ENCODE measurements at regions not wholly inside any gene's neighbourhood (a gene's known extent, or its start where the extent isn't known, plus 50 kb on each side); places are given as distances from the start of the nearest gene placed in this dataset.

- 63 to 71% methylated on average over 1 of the region's 4 CpGs for WGBS, 2 experiments (ENCODE audit: insufficient coverage in 2 of 2)
- H3K9me3 ChIP-seq (ENCODE audit: control insufficient read depth, low read length), result no peaks in the 10 kb centered on the region
- no peak overlapping the region for H3K27ac ChIP-seq (ENCODE audit: low read depth, low read length, severe bottlenecking)
- H3K4me1 ChIP-seq (ENCODE audit: control insufficient read depth, insufficient read depth, low read length, poor library complexity, severe bottlenecking), result peaks cover 13% of the 10 kb centered on the region
- H3K36me3 ChIP-seq (ENCODE audit: control insufficient read depth, insufficient read depth, low read length), result no peaks in the 10 kb centered on the region
- no peak overlapping the region for H3K4me3 ChIP-seq (ENCODE audit: extremely low read depth, insufficient read depth, low read length, poor library complexity, severe bottlenecking)
Observed at GRCh38 chr2:8582191-8582590, 99.7 kb upstream of the ID2 start.

- H3K4me3 ChIP-seq (ENCODE audit: extremely low read depth, insufficient read depth, low read length, poor library complexity, severe bottlenecking), result no peak overlapping the region
- no peaks in the 10 kb centered on the region for H3K9me3 ChIP-seq (ENCODE audit: control insufficient read depth, low read length)
- peaks cover 13% of the 10 kb centered on the region for H3K4me1 ChIP-seq (ENCODE audit: control insufficient read depth, insufficient read depth, low read length, poor library complexity, severe bottlenecking)
- H3K36me3 ChIP-seq (ENCODE audit: control insufficient read depth, insufficient read depth, low read length), result no peaks in the 10 kb centered on the region
- WGBS, 2 experiments (ENCODE audit: insufficient coverage in 2 of 2), result 90 to 92% methylated on average over 8 to 16 of the region's 16 CpGs
- H3K27ac ChIP-seq (ENCODE audit: low read depth, low read length, severe bottlenecking), result no peak overlapping the region
Observed at GRCh38 chr2:8582651-8583399, 99.0 kb upstream of the ID2 start.

GRCh38 chr2:8583400-8584173 is 98.3 kb upstream of the ID2 start:
- Histone ChIP-seq H3K4me1 (ENCODE audit: control insufficient read depth, insufficient read depth, low read length, poor library complexity, severe bottlenecking) (peaks cover 13% of the 10 kb centered on the region), H3K36me3 (ENCODE audit: control insufficient read depth, insufficient read depth, low read length) (no peaks in the 10 kb centered on the region), H3K9me3 (ENCODE audit: control insufficient read depth, low read length) (no peaks in the 10 kb centered on the region), H3K27ac (ENCODE audit: low read depth, low read length, severe bottlenecking) (no peak overlapping the region), H3K4me3 (ENCODE audit: extremely low read depth, insufficient read depth, low read length, poor library complexity, severe bottlenecking) (no peak overlapping the region)
- WGBS, 2 experiments (ENCODE audit: insufficient coverage in 2 of 2), result 21 to 23% methylated on average over 25 of the region's 39 CpGs

GRCh38 chr2:8584174-8585066 is 97.4 kb upstream of the ID2 start:
- H3K27ac ChIP-seq (ENCODE audit: low read depth, low read length, severe bottlenecking), result no peak overlapping the region
- H3K9me3 ChIP-seq (ENCODE audit: control insufficient read depth, low read length), result no peaks in the 10 kb centered on the region
- no peak overlapping the region for H3K4me3 ChIP-seq (ENCODE audit: extremely low read depth, insufficient read depth, low read length, poor library complexity, severe bottlenecking)
- H3K4me1 ChIP-seq (ENCODE audit: control insufficient read depth, insufficient read depth, low read length, poor library complexity, severe bottlenecking), result peaks cover 13% of the 10 kb centered on the region
- WGBS, 2 experiments (ENCODE audit: insufficient coverage in 2 of 2), result 45 to 46% methylated on average over 23 to 26 of the region's 29 CpGs
- H3K36me3 ChIP-seq (ENCODE audit: control insufficient read depth, insufficient read depth, low read length), result no peaks in the 10 kb centered on the region

GRCh38 chr2:8586457-8587051 is 95.3 kb upstream of the ID2 start:
- Histone ChIP-seq H3K4me1 (ENCODE audit: control insufficient read depth, insufficient read depth, low read length, poor library complexity, severe bottlenecking) (peaks cover 11% of the 10 kb centered on the region), H3K9me3 (ENCODE audit: control insufficient read depth, low read length) (no peaks in the 10 kb centered on the region), H3K27ac (ENCODE audit: low read depth, low read length, severe bottlenecking) (no peak overlapping the region), H3K4me3 (ENCODE audit: extremely low read depth, insufficient read depth, low read length, poor library complexity, severe bottlenecking) (no peak overlapping the region), H3K36me3 (ENCODE audit: control insufficient read depth, insufficient read depth, low read length) (no peaks in the 10 kb centered on the region)
- 96 to 97% methylated on average over 15 of the region's 15 CpGs for WGBS, 2 experiments (ENCODE audit: insufficient coverage in 2 of 2)

- no peak overlapping the region for H3K4me3 ChIP-seq (ENCODE audit: extremely low read depth, insufficient read depth, low read length, poor library complexity, severe bottlenecking)
- H3K27ac ChIP-seq (ENCODE audit: low read depth, low read length, severe bottlenecking), result no peak overlapping the region
- no peaks in the 10 kb centered on the region for H3K9me3 ChIP-seq (ENCODE audit: control insufficient read depth, low read length)
- 91 to 94% methylated on average over 11 to 18 of the region's 19 CpGs for WGBS, 2 experiments (ENCODE audit: insufficient coverage in 2 of 2)
- peaks cover 11% of the 10 kb centered on the region for H3K4me1 ChIP-seq (ENCODE audit: control insufficient read depth, insufficient read depth, low read length, poor library complexity, severe bottlenecking)
- no peaks in the 10 kb centered on the region for H3K36me3 ChIP-seq (ENCODE audit: control insufficient read depth, insufficient read depth, low read length)
Observed at GRCh38 chr2:8587251-8587791, 94.5 kb upstream of the ID2 start.

GRCh38 chr2:8587920-8588830 is 93.7 kb upstream of the ID2 start:
- 90 to 92% methylated on average over 4 to 5 of the region's 7 CpGs for WGBS, 2 experiments (ENCODE audit: insufficient coverage in 2 of 2)
- H3K27ac ChIP-seq (ENCODE audit: low read depth, low read length, severe bottlenecking), result no peak overlapping the region

GRCh38 chr2:8588831-8589191 is 93.0 kb upstream of the ID2 start:
- Histone ChIP-seq H3K27ac (ENCODE audit: low read depth, low read length, severe bottlenecking) (no peak overlapping the region), H3K4me1 (ENCODE audit: control insufficient read depth, insufficient read depth, low read length, poor library complexity, severe bottlenecking) (peaks cover 4% of the 10 kb centered on the region), H3K4me3 (ENCODE audit: extremely low read depth, insufficient read depth, low read length, poor library complexity, severe bottlenecking) (no peak overlapping the region), H3K9me3 (ENCODE audit: control insufficient read depth, low read length) (no peaks in the 10 kb centered on the region), H3K36me3 (ENCODE audit: control insufficient read depth, insufficient read depth, low read length) (no peaks in the 10 kb centered on the region)
- WGBS, 2 experiments (ENCODE audit: insufficient coverage in 2 of 2), result 83 to 90% methylated on average over 2 to 3 of the region's 6 CpGs

More at GRCh38 chr2:8587920-8588830, 93.7 kb upstream of the ID2 start:
- Histone ChIP-seq H3K4me1 (ENCODE audit: control insufficient read depth, insufficient read depth, low read length, poor library complexity, severe bottlenecking) (peaks cover 9% of the 10 kb centered on the region), H3K9me3 (ENCODE audit: control insufficient read depth, low read length) (no peaks in the 10 kb centered on the region), H3K4me3 (ENCODE audit: extremely low read depth, insufficient read depth, low read length, poor library complexity, severe bottlenecking) (no peak overlapping the region), H3K36me3 (ENCODE audit: control insufficient read depth, insufficient read depth, low read length) (no peaks in the 10 kb centered on the region)

GRCh38 chr2:8589721-8590120 is 92.1 kb upstream of the ID2 start:
- Histone ChIP-seq H3K4me1 (ENCODE audit: control insufficient read depth, insufficient read depth, low read length, poor library complexity, severe bottlenecking) (peaks cover 11% of the 10 kb centered on the region), H3K4me3 (ENCODE audit: extremely low read depth, insufficient read depth, low read length, poor library complexity, severe bottlenecking) (no peak overlapping the region), H3K27ac (ENCODE audit: low read depth, low read length, severe bottlenecking) (no peak overlapping the region), H3K9me3 (ENCODE audit: control insufficient read depth, low read length) (no peaks in the 10 kb centered on the region), H3K36me3 (ENCODE audit: control insufficient read depth, insufficient read depth, low read length) (no peaks in the 10 kb centered on the region)
- WGBS, 2 experiments (ENCODE audit: insufficient coverage in 2 of 2), result no CpG with 5 or more reads among the region's 1 CpG

Data from mesodermal cell (in vitro differentiated cells).